ENCODE measurements at regions not wholly inside any gene's neighbourhood (a gene's known extent, or its start where the extent isn't known, plus 50 kb on each side); places are given as distances from the start of the nearest gene placed in this dataset.

DNA sequence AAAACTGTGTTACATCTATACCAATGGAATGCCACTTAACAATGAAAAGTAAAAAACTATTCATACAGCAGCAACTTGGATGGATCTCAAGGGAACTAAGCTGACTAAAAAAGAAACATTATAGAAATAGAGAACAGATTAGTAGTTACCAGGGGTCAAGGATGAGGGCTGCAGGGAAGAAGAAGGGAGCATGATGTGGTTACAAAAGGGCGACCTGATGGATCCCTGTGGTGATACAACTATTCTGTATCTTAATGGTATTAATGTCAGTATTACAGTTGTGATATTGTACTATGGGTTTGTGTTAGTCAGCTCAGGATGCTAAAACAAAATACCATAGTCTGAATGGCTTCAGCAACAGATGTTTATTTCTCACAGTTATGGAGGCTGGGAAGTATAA, 190.7 kb downstream of the ZNF674 start:
- CTCF ChIA-PET, result no interaction called here

GRCh38 chrX:46341767-46342322, 203.4 kb downstream of the ZNF674 start:
- in situ Hi-C loops (cut with HindIII; ENCODE audit: low pct_unique_long_range_greater_than_20kb, low sequenced_read_pairs), result no loop called here

More for the DNA sequence above, 190.7 kb downstream of the ZNF674 start:
- Histone ChIP-seq H3K27me3 (ENCODE audit: control insufficient read depth, insufficient read depth, low read length) (no peaks in the 10 kb centered on the region), H3K4me3 (ENCODE audit: low read depth in 2 of 2, low read length in 2 of 2) (no peak overlapping the region), H3K9me3 (ENCODE audit: control insufficient read depth, insufficient read depth, low read depth, low read length) (no peaks in the 10 kb centered on the region; the same call in 1 of the 2 replicates), H3K4me1 (ENCODE audit: control insufficient read depth, insufficient read depth, low read length) (no peaks in the 10 kb centered on the region), H3K36me3 (ENCODE audit: control insufficient read depth, insufficient read depth, low read length) (no peaks in the 10 kb centered on the region), H3K27ac (ENCODE audit: low read length) (no peak overlapping the region)
- TF ChIP-seq, protein P1, sequence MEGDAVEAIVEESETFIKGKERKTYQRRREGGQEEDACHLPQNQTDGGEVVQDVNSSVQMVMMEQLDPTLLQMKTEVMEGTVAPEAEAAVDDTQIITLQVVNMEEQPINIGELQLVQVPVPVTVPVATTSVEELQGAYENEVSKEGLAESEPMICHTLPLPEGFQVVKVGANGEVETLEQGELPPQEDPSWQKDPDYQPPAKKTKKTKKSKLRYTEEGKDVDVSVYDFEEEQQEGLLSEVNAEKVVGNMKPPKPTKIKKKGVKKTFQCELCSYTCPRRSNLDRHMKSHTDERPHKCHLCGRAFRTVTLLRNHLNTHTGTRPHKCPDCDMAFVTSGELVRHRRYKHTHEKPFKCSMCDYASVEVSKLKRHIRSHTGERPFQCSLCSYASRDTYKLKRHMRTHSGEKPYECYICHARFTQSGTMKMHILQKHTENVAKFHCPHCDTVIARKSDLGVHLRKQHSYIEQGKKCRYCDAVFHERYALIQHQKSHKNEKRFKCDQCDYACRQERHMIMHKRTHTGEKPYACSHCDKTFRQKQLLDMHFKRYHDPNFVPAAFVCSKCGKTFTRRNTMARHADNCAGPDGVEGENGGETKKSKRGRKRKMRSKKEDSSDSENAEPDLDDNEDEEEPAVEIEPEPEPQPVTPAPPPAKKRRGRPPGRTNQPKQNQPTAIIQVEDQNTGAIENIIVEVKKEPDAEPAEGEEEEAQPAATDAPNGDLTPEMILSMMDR (IDR thresholded peaks at IDR 0.05), result no peak
- TF ChIP-seq SIN3A (IDR thresholded peaks at IDR 0.05; ENCODE audit: borderline replicate concordance, insufficient read depth, low read depth, low read length) (no peak), TCF7L2 (IDR thresholded peaks at IDR 0.05; ENCODE audit: low read depth, low read length) (no peak), POLR2AphosphoS5 (IDR thresholded peaks at IDR 0.05; ENCODE audit: low read depth, low read length) (no peak)
- TF ChIP-seq, protein P2, sequence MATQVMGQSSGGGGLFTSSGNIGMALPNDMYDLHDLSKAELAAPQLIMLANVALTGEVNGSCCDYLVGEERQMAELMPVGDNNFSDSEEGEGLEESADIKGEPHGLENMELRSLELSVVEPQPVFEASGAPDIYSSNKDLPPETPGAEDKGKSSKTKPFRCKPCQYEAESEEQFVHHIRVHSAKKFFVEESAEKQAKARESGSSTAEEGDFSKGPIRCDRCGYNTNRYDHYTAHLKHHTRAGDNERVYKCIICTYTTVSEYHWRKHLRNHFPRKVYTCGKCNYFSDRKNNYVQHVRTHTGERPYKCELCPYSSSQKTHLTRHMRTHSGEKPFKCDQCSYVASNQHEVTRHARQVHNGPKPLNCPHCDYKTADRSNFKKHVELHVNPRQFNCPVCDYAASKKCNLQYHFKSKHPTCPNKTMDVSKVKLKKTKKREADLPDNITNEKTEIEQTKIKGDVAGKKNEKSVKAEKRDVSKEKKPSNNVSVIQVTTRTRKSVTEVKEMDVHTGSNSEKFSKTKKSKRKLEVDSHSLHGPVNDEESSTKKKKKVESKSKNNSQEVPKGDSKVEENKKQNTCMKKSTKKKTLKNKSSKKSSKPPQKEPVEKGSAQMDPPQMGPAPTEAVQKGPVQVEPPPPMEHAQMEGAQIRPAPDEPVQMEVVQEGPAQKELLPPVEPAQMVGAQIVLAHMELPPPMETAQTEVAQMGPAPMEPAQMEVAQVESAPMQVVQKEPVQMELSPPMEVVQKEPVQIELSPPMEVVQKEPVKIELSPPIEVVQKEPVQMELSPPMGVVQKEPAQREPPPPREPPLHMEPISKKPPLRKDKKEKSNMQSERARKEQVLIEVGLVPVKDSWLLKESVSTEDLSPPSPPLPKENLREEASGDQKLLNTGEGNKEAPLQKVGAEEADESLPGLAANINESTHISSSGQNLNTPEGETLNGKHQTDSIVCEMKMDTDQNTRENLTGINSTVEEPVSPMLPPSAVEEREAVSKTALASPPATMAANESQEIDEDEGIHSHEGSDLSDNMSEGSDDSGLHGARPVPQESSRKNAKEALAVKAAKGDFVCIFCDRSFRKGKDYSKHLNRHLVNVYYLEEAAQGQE (IDR thresholded peaks at IDR 0.05; ENCODE audit: insufficient read depth in 1 of 2, low read depth in 2 of 2, low read length in 1 of 2), result no peak
- ATAC-seq, result no peak
- intact Hi-C loops (cut with micrococcal nuclease; ENCODE audit: unreplicated experiment) (no loop called here), in situ Hi-C loops (cut with HindIII; ENCODE audit: low pct_unique_long_range_greater_than_20kb, low sequenced_read_pairs) (no loop called here)
- BruUV-seq (replicated peaks), result no TSS peak
- no peak for DNase-seq (ENCODE audit: low read depth, low spot score)
- POLR2A ChIA-PET, result no interaction called here

More at GRCh38 chrX:46341767-46342322, 203.4 kb downstream of the ZNF674 start:
- Histone ChIP-seq H3K4me3 (ENCODE audit: low read depth in 2 of 2, low read length in 2 of 2) (no peak overlapping the region), H3K4me1 (ENCODE audit: control insufficient read depth, insufficient read depth, low read length) (no peaks in the 10 kb centered on the region), H3K36me3 (ENCODE audit: control insufficient read depth, insufficient read depth, low read length) (no peaks in the 10 kb centered on the region), H3K27me3 (ENCODE audit: control insufficient read depth, insufficient read depth, low read length) (no peaks in the 10 kb centered on the region), H3K27ac (ENCODE audit: low read length) (no peak overlapping the region), H3K9me3 (ENCODE audit: control insufficient read depth, insufficient read depth, low read depth, low read length) (no peaks in the 10 kb centered on the region)
- no TSS peak for BruUV-seq (replicated peaks)
- no peak for DNase-seq (ENCODE audit: low read depth, low spot score)
- no peak for ATAC-seq
- intact Hi-C loops (cut with micrococcal nuclease; ENCODE audit: unreplicated experiment), result no loop called here
- TF ChIP-seq, protein P1 (IDR thresholded peaks at IDR 0.05), result no peak
- TF ChIP-seq TCF7L2 (IDR thresholded peaks at IDR 0.05; ENCODE audit: low read depth, low read length), result no peak
- TF ChIP-seq, protein P2 (IDR thresholded peaks at IDR 0.05; ENCODE audit: insufficient read depth in 1 of 2, low read depth in 2 of 2, low read length in 1 of 2), result no peak
- TF ChIP-seq POLR2AphosphoS5 (IDR thresholded peaks at IDR 0.05; ENCODE audit: low read depth, low read length), result no peak
- TF ChIP-seq SIN3A (IDR thresholded peaks at IDR 0.05; ENCODE audit: borderline replicate concordance, insufficient read depth, low read depth, low read length), result no peak
- CTCF ChIA-PET, result no interaction called here
- POLR2A ChIA-PET, result no interaction called here

All from Panc1 (cell line).